NCI-H524 (cell line): ENCODE measurements at regions not wholly inside any gene's neighbourhood (a gene's known extent, or its start where the extent isn't known, plus 50 kb on each side); places are given as distances from the start of the nearest gene placed in this dataset.

Experiments
- DNase-seq, 2 experiments: peaks; one replicate each; lab custom pipeline; 2025; lab: John Stamatoyannopoulos, UW

- no peak for DNase-seq
Measured at GRCh38 chr15:62840526-62841268, 201.8 kb upstream of the TPM1 start.

GRCh38 chr15:62841269-62841628 lies 201.3 kb upstream of the TPM1 start:
- DNase-seq, result no peak

- DNase-seq, result no peak
Measured at GRCh38 chr15:62841891-62842559, 200.5 kb upstream of the TPM1 start.

GRCh38 chr15:62843311-62843710 lies 199.2 kb upstream of the TPM1 start:
- no peak for DNase-seq

GRCh38 chr15:62844564-62845240 lies 197.8 kb upstream of the TPM1 start:
- DNase-seq, result no peak

- DNase-seq, result no peak
Measured at GRCh38 chr15:62845241-62846126, 197.1 kb upstream of the TPM1 start.

- DNase-seq, result no peak
Measured at GRCh38 chr15:62846131-62846804, 196.3 kb upstream of the TPM1 start.

- no peak for DNase-seq
Measured at GRCh38 chr15:62846805-62847495, 195.6 kb upstream of the TPM1 start.

GRCh38 chr15:62847900-62848489 lies 194.6 kb upstream of the TPM1 start:
- peak in 1 of 2 experiments; percentile 54 for DNase-seq

- no peak for DNase-seq
Measured at GRCh38 chr15:62848632-62849050, 193.9 kb upstream of the TPM1 start.

- no peak for DNase-seq
Measured at GRCh38 chr15:62849316-62850106, 193.0 kb upstream of the TPM1 start.

GRCh38 chr15:62850318-62850717 lies 192.2 kb upstream of the TPM1 start:
- DNase-seq, result no peak

- DNase-seq, result no peak
Measured at GRCh38 chr15:62850791-62851291, 191.7 kb upstream of the TPM1 start.

- DNase-seq, result no peak
Measured at GRCh38 chr15:62853114-62853840, 189.3 kb upstream of the TPM1 start.

GRCh38 chr15:62853841-62854225 lies 188.7 kb upstream of the TPM1 start:
- DNase-seq, result no peak

- DNase-seq, result no peak
Measured at GRCh38 chr15:62854420-62855084, 188.0 kb upstream of the TPM1 start.

GRCh38 chr15:62855085-62855476 lies 187.5 kb upstream of the TPM1 start:
- no peak for DNase-seq
